Iris pigment epithelial cell (primary cell): ENCODE measurements at regions not wholly inside any gene's neighbourhood (a gene's known extent, or its start where the extent isn't known, plus 50 kb on each side); places are given as distances from the start of the nearest gene placed in this dataset.

ENCODE experiments used
- DNase-seq: peaks from one replicate; pipeline ENCODE4 v3.0.0-alpha.2; 2011; ENCODE audit warnings: low read depth

- DNase-seq, result no peak
These were observed 167.8 kb upstream of the EDNRA start for GRCh38 chr4:147313108-147313507.

GRCh38 chr4:147318586-147318985 is 162.3 kb upstream of the EDNRA start:
- peak; percentile 60 for DNase-seq

GRCh38 chr4:147325571-147325981 is 155.3 kb upstream of the EDNRA start:
- no peak for DNase-seq

GRCh38 chr4:147326591-147326990 is 154.3 kb upstream of the EDNRA start:
- peak; percentile 31 for DNase-seq

- DNase-seq, result no peak
These were observed 153.6 kb upstream of the EDNRA start for GRCh38 chr4:147327322-147327721.

- DNase-seq, result no peak
These were observed 152.7 kb upstream of the EDNRA start for GRCh38 chr4:147328189-147328588.

- DNase-seq, result peak; percentile 89
These were observed 152.0 kb upstream of the EDNRA start for GRCh38 chr4:147328756-147329446.

GRCh38 chr4:147332091-147332490 is 148.8 kb upstream of the EDNRA start:
- no peak for DNase-seq

GRCh38 chr4:147334478-147334877 is 146.4 kb upstream of the EDNRA start:
- DNase-seq, result peak; percentile 79

- DNase-seq, result no peak
These were observed 145.7 kb upstream of the EDNRA start for GRCh38 chr4:147335183-147335582.

- peak; percentile 82 for DNase-seq
These were observed 144.6 kb upstream of the EDNRA start for GRCh38 chr4:147336252-147336651.

- DNase-seq, result no peak
These were observed 141.8 kb upstream of the EDNRA start for GRCh38 chr4:147339100-147339499.

- peak; percentile 91 for DNase-seq
These were observed 140.8 kb upstream of the EDNRA start for GRCh38 chr4:147340111-147340510.

- peak; percentile 56 for DNase-seq
These were observed 140.2 kb upstream of the EDNRA start for GRCh38 chr4:147340591-147341120.

GRCh38 chr4:147343692-147344091 is 137.2 kb upstream of the EDNRA start:
- no peak for DNase-seq

- DNase-seq, result no peak
These were observed 135.2 kb upstream of the EDNRA start for GRCh38 chr4:147345662-147346061.

- DNase-seq, result no peak
These were observed 133.7 kb upstream of the EDNRA start for GRCh38 chr4:147347217-147347616.

GRCh38 chr4:147349193-147349592 is 131.7 kb upstream of the EDNRA start:
- no peak for DNase-seq

- peak; percentile 83 for DNase-seq
These were observed 129.7 kb upstream of the EDNRA start for GRCh38 chr4:147351083-147351787.

GRCh38 chr4:147354237-147354636 is 126.7 kb upstream of the EDNRA start:
- DNase-seq, result no peak

GRCh38 chr4:147355032-147355656 is 125.8 kb upstream of the EDNRA start:
- DNase-seq, result no peak

- peak; percentile 95 for DNase-seq
These were observed 125.0 kb upstream of the EDNRA start for GRCh38 chr4:147355847-147356246.

GRCh38 chr4:147360301-147360700 is 120.6 kb upstream of the EDNRA start:
- peak; percentile 93 for DNase-seq
